ENCODE measurements at regions not wholly inside any gene's neighbourhood (a gene's known extent, or its start where the extent isn't known, plus 50 kb on each side); places are given as distances from the start of the nearest gene placed in this dataset.
"Not testable (repeated sequence)": the region's sequence is repeated elsewhere in the genome, so short reads cannot be mapped to it uniquely, and the experiment has no call there.

- DNase-seq (ENCODE audit: low read depth, low spot score) = no peak
Observed at GRCh38 chr11:81772166-81772565, 961.5 kb downstream of the FAM181B start.

GRCh38 chr11:81769906-81770305 lies 963.8 kb downstream of the FAM181B start:
- DNase-seq (ENCODE audit: low read depth, low spot score) = not testable (repeated sequence)

GRCh38 chr11:81756864-81757595 lies 976.6 kb downstream of the FAM181B start:
- no peak for DNase-seq (ENCODE audit: low read depth, low spot score)

- no peak for DNase-seq (ENCODE audit: low read depth, low spot score)
Observed at GRCh38 chr11:81749245-81749644, 984.4 kb downstream of the FAM181B start.

- no peak for DNase-seq (ENCODE audit: low read depth, low spot score)
Observed at GRCh38 chr11:81744336-81745116, 989.1 kb downstream of the FAM181B start.

GRCh38 chr11:81725701-81726100 lies 1008.0 kb downstream of the FAM181B start:
- DNase-seq (ENCODE audit: low read depth, low spot score) = no peak

GRCh38 chr11:81717695-81718094 lies 1016.0 kb downstream of the FAM181B start:
- DNase-seq (ENCODE audit: low read depth, low spot score) = no peak

GRCh38 chr11:81707881-81708280 lies 1025.8 kb downstream of the FAM181B start:
- no peak for DNase-seq (ENCODE audit: low read depth, low spot score)

- no peak for DNase-seq (ENCODE audit: low read depth, low spot score)
Observed at GRCh38 chr11:81705283-81705682, 1028.4 kb downstream of the FAM181B start.

- DNase-seq (ENCODE audit: low read depth, low spot score) = no peak
Observed at GRCh38 chr11:81700076-81700475, 1033.6 kb downstream of the FAM181B start.

- no peak for DNase-seq (ENCODE audit: low read depth, low spot score)
Observed at GRCh38 chr11:81687057-81687456, 1046.6 kb downstream of the FAM181B start.

- no peak for DNase-seq (ENCODE audit: low read depth, low spot score)
Observed at GRCh38 chr11:81674211-81674610, 1059.5 kb downstream of the FAM181B start.

- no peak for DNase-seq (ENCODE audit: low read depth, low spot score)
Observed at GRCh38 chr11:81673001-81673400, 1060.7 kb downstream of the FAM181B start.

- no peak for DNase-seq (ENCODE audit: low read depth, low spot score)
Observed at GRCh38 chr11:81669935-81670543, 1063.6 kb downstream of the FAM181B start.

GRCh38 chr11:81658722-81659121 lies 1074.9 kb downstream of the FAM181B start:
- no peak for DNase-seq (ENCODE audit: low read depth, low spot score)

GRCh38 chr11:81655351-81655750 lies 1078.3 kb downstream of the FAM181B start:
- no peak for DNase-seq (ENCODE audit: low read depth, low spot score)

- no peak for DNase-seq (ENCODE audit: low read depth, low spot score)
Observed at GRCh38 chr11:81647374-81647773, 1086.3 kb downstream of the FAM181B start.

- no peak for DNase-seq (ENCODE audit: low read depth, low spot score)
Observed at GRCh38 chr11:81644239-81644840, 1089.3 kb downstream of the FAM181B start.

- no peak for DNase-seq (ENCODE audit: low read depth, low spot score)
Observed at GRCh38 chr11:81634483-81634882, 1099.2 kb downstream of the FAM181B start.

- DNase-seq (ENCODE audit: low read depth, low spot score) = no peak
Observed at GRCh38 chr11:81602508-81602907, 1131.2 kb downstream of the FAM181B start.

GRCh38 chr11:81596704-81597103 lies 1137.0 kb downstream of the FAM181B start:
- DNase-seq (ENCODE audit: low read depth, low spot score) = no peak

- no peak for DNase-seq (ENCODE audit: low read depth, low spot score)
Observed at GRCh38 chr11:81585390-81585933, 1148.2 kb downstream of the FAM181B start.
